ENCODE measurements at regions not wholly inside any gene's neighbourhood (a gene's known extent, or its start where the extent isn't known, plus 50 kb on each side); places are given as distances from the start of the nearest gene placed in this dataset.
"Not testable (repeated sequence)": the region's sequence is repeated elsewhere in the genome, so short reads cannot be mapped to it uniquely, and the experiment has no call there.

DNA sequence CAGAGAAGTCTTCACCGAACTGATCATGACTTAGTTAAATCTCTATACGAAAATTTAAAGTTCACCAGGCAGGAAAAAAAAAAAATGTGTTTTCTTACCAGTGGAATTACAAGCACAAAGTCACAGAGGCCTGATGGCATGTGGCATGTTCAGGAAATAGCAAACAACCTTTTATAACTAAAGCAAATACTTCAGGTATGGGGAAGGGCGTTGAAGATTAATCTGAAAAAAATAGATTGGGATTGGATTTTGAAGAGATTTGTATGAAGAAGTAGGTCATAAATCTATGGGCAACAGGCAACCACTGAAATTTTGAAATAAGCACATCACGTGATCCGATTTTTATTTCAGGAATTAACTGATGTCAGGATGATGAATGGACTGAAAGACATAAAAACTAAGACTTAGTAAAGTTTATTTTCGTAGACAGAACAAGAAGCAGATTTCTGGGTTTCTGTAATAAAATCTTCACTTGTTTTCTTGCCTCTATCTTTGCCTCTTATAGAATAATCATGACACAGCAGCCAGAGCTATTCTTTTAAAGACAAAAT lies 295.9 kb upstream of the ADGRL4 start:
- DNase-seq = no peak

DNA sequence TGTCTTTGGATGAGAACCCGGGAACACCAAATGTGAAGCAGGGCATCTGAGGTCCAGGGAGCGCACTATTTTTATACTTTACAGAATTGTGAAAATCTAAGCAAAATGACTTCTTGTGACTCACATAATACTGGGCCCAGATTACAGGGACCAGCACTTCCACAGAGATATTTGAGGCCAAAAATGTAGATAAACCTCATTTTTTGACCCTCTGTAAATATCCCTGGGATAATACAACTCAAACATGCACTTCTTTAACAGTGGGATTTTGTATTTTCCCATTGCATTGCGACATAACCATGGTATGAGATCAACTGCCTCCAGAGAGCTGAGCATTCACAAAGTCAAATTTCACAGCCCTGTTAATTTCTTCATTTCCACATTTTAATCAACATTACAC lies 289.4 kb upstream of the ADGRL4 start:
- no peak for DNase-seq

DNA sequence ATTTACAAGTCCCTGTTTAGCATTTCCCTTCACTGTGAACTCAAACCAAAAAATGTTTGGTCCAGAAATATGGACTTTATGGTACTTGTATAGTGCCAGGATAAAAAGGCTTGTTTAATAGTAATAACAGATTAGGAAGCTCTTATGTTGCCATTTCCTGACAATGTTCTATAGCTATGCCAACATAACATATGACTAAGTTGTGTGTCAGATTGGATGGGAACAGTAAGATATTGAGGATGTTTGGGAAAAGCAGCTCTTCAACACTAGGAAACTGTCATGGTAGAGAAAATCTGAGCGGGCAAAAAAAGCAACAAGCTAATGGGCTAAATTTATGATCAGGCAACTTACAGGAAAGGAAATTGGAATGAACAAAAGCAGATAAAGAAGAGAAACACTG lies 287.1 kb upstream of the ADGRL4 start:
- DNase-seq = no peak

DNA sequence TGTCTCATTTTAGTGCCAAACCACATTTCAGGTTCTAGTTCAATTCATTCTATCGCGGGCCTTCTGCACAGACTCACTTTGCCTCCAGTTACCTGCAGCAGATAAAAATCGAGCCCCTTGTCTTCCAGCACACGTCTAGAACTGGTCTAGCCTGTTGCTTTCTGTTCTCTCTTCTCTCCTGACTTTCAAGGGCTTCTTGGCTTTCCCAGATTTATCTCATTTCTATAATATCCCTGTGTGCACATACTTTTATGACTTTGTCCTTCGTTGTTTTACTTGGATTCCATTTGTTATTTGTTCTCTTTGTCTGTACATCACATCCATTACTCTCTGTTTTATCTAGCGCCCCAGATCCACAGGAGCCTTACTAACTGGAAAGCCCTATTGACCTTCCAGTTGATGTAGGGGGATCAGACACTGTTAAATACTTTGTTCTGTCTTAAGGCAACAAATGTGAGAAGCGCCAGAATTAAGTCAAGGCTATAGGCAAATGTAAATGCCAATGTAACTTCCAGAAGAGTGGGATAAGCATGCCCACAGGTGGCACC lies 284.5 kb upstream of the ADGRL4 start:
- DNase-seq = no peak

DNA sequence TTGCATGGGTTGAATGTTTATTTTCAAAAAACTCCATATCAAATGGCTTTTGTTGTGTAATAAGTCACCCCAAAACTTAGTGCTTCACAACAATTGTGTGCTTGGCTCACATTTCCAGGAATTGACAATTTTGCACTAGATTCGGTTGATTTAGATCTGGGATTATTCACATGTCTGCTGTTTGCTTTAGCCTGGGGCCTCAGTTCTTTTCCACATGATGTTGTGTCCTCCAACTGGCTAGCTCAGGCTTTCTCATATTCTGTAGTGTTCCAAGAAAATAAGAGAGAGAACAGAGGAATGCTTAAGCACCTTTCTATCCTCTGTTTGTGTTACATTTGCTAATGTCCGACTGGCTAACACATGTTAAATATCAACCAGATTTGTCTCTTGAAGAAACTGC lies 281.5 kb upstream of the ADGRL4 start:
- DNase-seq = no peak

DNA sequence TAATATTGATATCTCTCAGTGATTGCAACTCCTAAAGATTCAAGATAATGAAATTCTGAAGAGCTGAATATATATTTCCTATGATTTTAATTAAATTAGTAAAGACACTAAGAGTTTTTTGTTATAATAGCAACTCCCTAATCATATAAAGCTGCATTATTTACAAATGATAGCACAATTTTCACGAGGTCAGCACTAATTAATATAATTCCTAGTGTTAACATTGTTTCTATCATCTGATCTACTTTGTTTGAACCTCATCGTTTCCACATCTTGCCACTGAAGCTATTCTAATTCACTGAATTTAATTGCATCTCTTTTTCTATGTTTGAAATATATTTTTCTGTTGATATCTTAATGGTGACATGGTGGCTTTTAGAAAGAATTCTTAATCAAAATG lies 279.1 kb upstream of the ADGRL4 start:
- no peak for DNase-seq

DNA sequence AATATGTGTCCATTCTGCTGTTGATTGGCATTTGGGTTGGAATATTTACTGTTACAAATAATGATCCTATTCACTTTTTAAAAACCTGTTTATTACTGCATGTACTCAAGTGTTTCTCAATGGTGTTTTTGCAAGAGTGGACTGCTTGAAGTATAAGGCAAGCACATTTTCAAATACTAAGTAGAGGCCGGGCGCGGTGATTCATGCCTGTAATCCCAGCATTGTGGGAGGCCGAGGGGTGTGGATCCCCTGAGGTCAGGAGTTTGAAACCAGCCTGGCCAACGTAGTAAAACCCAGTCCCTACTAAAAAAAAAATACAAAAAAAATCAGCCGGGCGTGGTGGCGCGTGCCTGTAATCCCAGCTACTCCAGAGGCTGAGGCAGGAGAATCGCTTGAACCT lies 276.9 kb upstream of the ADGRL4 start:
- DNase-seq = no peak

DNA sequence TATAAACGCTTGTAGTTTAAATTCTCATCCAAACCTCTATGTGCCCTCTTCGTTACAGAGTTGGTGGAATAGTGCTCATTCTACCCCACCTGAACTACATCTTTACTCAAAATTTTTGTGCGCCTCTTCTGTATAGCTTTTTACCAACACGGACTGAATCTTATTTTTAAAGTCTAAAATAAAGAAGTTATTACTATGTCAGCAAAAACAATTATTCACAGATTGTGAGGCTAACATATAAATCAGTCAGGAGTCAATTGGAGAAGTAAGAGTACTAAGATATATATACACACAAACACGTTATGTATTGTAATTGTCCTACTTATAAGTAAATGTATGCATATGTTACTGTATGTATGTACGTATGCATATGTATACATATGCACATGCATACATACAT lies 274.9 kb upstream of the ADGRL4 start:
- no peak for DNase-seq

DNA sequence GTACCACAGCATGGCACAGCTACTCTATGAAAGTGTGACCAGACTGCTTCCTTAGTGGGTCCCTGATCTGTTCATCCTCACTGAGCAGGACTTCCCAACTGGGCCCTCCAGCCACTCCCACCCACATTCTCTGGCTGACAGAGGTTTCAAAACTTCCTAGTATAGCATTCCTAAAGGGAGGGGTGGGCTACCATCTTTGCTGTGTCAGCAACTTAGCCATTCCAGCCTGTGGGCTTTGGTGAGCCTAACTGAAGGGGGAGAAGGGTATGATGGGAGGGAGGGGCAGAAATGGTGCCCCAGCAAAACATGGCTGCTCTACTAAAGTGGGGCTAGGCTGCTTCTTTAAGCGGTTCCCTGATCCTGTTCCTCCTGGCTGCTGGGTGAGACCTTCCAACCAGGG lies 265.2 kb upstream of the ADGRL4 start:
- no peak for DNase-seq

DNA sequence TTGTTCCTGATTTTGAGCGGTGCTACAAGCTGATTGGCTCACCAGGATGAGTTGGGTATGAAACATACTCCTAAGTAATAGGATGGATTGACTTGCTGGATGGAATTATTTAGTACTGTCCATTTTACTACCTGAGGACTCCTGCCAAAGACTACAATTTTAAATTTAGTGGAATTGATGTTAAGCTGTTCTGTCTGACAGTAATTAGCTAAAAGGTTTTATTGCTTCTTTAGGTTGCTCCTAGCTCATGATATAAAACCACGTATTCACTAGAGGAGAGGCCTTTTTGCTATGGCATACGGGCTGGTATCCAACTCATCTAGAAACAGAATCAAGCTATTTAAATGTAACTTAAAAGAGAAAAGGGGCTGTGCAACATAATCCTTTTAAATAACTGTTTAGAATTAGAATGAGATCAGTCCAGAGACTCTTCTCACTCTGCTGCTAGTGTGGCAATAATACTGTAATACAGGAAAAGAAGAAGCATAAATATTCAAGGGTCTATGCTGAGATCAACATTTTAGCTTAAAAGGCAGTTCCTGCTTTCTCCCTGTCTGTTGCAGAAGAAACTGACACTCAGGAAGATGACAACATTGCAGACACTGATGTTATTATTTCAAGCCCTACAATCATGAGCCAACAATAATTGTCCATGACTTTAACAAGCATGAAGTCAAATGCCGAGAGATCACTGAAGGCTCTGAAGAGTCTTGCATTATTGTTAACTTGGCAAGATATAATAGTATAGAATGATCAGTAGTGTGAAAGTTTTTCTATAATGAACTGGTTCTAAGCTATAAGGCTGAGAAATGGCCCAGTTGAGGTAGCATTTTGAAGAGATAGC lies 258.7 kb upstream of the ADGRL4 start:
- DNase-seq = no peak

DNA sequence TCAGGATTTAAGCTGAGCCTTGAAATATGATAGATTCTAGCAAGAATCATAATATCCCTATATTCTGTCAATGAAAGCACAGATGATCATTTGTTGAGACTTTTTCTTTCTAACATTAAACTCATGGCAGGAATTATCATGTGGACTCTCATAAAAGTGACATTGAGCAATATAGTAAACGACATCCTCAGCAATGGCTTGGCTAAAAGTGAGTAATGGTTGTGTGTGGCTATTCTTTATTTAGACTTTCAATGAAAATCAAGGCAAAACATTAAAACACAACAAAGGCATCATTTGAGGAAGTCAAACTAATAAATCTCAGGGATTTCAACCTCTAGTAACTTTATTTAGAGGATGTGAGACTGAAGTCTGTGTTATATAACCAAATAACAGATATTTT lies 257.8 kb upstream of the ADGRL4 start:
- no peak for DNase-seq

DNA sequence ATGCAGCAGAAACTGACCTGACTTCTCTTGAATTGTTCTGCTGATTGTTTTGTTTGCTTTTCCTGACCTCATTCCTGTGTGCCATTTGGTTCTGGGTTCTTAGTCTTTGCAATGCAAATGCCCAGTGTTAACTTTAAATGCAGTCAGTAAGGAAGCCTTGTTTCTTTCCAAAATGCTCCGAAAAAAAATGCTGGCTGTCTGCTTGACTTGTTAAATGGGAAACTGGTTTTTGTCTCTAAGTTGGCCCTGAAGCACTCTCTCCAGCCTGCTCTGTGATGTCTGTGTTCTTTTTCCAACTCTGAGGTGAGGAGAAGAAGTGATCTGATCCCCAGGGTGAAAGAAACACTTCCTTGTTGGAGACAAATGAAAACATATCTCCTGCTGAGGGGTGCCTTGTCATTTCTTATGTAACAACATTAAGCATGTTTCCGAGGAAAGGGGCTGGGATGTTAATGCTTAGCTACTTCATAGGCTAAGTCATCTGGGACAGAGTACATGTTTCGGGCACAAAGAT lies 256.3 kb upstream of the ADGRL4 start:
- DNase-seq = no peak

DNA sequence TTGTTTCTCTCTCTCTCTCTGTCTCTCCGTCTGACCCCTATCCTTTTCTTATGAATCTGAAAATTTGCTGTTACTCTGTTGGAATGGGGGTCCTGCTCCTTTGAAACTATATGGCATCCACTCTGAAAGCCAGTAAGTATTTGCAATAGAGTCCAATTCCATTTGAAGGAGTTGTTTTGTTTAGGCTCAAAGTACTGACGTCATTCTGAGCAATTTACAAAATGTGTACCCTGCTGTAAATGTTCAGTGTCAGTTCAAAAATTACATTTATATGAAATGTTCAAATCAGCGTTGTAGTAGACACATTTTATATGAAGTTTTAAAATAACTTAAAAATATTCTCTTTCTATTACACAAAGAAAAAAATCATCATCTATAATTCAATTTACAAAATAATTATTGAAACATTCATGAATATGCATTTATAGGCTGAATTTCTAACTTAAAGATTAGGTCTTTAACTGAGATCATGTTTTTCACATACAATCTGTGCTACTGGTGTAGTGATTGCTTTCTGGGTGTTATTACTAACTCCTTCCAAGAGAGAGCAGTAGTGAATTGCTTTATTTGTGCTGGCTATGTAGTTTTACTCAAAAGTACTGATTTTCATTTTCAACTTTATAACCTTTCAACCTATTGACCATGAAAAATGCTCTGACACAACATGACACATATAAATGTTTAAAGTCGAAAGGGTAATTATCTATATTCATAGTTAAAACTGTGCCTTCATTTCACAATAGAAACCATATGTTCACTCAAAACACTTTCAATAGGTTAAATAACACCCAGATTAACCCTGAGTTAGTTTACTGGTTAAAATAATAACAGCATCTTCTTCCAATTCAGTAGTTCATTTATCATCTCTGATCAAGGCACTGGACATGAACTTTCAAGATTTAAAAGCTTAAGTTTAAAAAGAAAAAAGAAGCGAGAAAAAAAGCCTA lies 253.1 kb upstream of the ADGRL4 start:
- no peak for DNase-seq

DNA sequence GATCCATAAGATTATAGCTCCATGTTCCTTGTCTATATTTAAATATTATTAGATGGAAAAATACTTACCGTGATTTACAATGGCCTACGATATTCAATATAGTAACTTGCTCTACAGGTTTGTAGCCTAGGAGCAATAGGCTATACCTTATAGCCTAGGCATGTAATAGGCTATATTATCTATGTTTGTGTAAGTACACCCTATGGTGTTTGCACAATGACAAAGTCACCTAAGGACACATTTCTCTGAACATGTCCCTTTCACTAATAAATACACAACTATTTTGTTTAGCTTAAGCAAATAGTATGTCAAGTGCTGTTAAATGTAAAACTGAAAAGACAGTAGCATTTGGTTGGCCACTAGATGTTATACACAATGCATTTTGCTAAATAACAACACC lies 248.9 kb upstream of the ADGRL4 start:
- DNase-seq = no peak

DNA sequence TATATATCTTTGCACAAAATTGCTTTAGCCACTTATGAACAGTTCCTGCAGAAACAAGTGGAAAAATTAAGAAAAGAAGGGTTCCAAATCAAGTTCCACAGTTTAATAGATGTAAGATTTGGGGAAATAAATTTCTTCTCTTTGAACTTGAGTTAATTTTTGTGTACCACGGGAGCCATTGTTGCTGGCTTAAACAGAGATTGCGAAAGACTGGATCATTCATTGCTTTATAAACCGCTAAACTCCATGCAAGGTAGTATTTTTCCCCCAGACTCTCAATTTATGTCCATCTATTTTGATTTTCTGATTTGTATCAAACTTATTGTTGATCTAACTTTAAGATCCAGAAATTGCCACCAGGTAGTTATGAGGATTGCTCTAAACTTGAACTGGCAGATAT lies 246.1 kb upstream of the ADGRL4 start:
- no peak for DNase-seq

DNA sequence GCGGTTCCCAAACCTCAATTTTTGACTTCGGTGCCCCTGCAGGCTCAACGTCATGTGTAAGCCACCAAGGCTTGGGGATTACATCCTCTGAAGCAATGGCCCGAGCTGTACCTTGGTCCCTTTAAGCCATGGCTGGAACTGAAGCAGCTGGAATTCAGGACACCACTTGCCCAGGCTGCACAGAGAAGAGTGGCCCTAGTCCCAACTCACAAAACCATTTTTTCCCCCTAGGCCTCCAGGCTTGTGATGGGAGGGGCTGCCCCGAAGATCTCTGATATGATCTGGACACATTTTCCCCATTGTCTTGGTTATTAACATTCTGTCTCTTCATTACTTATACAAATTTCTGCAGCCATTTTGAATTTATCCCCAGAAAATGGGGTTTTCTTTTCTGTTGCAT lies 233.3 kb upstream of the ADGRL4 start:
- DNase-seq = no peak

DNA sequence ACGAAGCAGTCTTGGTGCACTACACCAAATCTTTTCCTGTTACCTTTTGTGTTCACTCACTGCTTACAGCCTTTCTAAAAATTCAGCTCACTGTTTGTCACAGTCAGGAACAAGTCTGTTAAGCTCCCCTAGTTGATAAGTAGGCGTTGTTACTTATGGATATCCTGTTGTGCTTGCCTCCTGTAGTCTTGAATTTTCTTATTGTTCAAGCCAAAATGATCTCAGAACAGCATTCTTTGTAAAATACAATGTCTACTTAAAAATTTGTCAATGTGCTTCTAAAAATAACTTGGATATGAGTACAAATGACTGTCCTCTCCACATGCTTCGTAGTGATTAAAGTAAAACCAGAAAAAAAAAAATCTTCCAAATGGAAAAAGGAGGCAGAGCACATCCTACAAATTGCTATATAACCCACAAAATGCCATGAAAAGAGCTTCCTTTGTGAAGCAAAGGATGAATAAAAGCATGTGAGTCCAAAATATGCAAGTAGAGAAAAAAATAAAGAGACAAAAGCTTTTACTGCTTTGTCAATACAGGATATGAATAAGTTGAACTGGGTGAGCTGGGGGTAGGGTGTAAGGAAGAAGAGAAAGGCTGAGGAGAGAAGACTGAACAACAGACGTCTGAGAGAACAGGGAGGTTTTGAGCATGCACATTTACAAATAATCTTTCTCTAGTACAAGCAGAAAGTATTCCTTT lies 228.9 kb upstream of the ADGRL4 start:
- DNase-seq = no peak

DNA sequence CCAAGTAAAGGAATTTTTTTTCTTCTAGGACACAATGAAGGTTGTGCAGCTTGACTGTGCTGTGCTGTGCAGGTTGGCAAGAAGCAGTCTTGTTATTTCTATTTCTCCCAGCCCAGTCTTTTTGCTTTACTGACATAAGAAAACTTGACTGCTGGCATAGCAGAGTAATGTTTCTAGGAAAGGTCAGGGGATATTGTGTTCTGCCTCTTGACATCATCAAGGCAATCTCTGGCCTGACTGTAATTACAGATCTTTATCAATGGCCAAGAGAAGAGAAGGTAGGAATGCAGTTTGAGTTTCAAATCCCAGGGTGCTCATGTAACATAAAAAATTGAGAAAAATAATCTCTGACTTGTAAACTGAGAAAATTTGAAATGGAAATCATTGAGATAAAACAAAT lies 226.3 kb upstream of the ADGRL4 start:
- no peak for DNase-seq

DNA sequence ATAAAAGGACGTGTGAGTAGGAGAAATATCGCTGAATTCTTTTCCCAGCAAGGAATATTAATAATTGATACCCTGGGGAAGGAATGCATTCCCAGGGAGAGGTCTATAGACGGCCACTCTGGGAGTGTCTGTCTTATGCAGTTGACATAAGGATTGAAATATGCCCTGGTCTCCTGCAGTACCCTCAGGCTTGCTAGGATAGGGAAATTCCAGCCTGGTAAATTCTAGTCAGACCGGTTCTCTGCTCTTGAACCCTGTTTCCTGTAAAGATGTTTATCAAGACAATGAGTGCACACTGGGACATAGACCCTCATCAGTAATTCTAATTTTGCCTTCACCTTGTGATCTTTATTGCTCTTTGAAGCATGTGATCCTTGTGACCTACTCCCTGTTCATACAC lies 224.2 kb upstream of the ADGRL4 start:
- DNase-seq = not testable (repeated sequence)

DNA sequence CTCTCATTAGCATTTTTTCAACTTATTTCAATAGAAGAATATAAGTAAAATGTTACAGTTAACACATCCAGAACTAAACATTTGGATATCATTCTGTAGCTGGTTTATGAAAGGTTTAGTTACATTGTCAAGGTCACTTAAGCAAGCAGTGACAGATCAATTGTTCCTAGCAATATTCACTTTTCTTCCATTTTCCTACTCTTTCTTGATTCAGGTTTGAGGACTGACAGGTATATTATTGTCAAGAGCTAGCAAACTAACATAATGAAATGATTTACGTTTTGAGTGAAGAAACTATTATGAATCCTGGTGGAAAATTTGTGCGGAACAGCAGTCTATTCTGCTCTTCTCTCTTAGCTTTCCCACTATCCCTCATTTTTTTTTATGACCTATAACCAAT lies 220.4 kb upstream of the ADGRL4 start:
- DNase-seq = no peak

DNA sequence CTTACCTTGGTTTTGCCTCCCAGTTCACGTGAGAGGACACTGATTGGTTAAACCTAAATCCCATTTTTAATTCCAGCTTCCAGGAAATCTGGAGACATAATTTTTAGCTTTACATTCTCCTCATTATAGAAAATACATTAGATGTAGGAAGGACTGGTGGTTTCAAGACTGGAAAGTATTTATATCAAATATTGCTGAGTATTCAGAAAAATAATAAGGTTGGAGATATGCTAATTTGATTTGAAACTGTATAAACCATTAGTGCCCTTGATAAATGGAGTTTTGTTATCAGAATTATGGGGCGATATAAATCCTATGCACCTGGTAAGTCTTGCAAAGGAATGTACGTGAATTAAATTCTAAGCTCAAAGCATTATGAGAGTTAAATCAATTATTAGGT lies 218.0 kb upstream of the ADGRL4 start:
- DNase-seq = no peak

DNA sequence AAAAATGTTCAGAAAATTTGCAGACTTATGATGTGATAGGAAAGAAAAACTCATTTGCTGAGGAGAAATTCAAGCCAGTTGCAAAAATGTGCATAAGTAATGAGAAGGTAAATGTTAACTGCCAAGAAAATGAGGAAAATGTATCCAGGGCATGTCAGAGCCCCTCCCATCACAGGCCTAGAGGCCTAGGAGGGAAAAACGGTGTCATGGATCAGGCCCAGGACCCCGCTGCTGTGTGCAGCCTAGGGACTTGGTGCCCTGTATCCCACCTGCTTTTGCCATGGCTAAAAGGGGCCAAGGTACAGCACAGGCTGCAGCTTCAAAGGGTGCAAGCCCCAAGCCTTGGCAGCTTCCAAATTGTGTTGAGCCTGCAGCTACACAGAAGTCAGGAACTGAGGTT lies 214.0 kb upstream of the ADGRL4 start:
- DNase-seq = no peak

DNA sequence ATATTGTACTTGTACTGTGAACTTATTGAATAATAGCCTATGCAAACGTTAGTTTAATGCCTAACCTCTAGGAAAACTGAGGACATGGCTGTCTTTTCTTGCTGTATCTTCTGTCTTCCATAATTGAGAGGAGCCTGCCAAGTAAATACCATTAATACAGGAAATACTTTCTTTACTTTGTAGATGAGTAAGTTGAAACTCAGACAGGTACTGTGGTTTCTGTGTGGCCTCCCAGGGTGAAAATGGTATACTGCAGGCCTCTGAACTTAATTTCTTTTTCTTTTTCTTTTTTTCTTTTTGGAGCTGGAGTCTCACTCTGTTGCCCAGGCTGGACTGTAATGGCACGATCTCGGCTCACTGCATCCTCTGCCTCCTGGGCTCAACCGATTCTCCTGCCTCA lies 208.8 kb upstream of the ADGRL4 start:
- no peak for DNase-seq
